ENCODE measurements at regions not wholly inside any gene's neighbourhood (a gene's known extent, or its start where the extent isn't known, plus 50 kb on each side); places are given as distances from the start of the nearest gene placed in this dataset.

- no peaks in the 10 kb centered on the region for H3K79me2 ChIP-seq (ENCODE audit: insufficient read depth, low read length)
- DNase-seq (ENCODE audit: low read depth, low spot score) = no peak
- no peak for ATAC-seq
- no peak overlapping the region for H2AFZ ChIP-seq (ENCODE audit: low read depth, low read length, poor library complexity, severe bottlenecking)
- H3K4me3 ChIP-seq (replicated peaks in 1 of 2; ENCODE audit: low read depth in 1 of 2, low read length in 2 of 2) = no peak overlapping the region
- H3K4me1 ChIP-seq (ENCODE audit: control insufficient read depth in 1 of 2, insufficient read depth in 2 of 2, low read length in 2 of 2) = 0 out of 4 replicates have a peak, but pooled peaks cover 0 to 4% of the 10 kb centered on the region in 2 experiments
- no TSS peak for BruUV-seq (replicated peaks)
- RAD21 ChIA-PET (ENCODE audit: low non-redundant PET in 1 of 2, low total read pairs in 2 of 2, uncharacterized antibody in 2 of 2, unreplicated experiment in 2 of 2) = no interaction called here
- H4K20me1 ChIP-seq (ENCODE audit: insufficient read depth) = no peaks in the 10 kb centered on the region
- H3K27me3 ChIP-seq (ENCODE audit: insufficient read depth, low read length) = no peaks in the 10 kb centered on the region; the same call in 1 of the 2 replicates
- H3K4me2 ChIP-seq (ENCODE audit: low read length) = no peak overlapping the region
- no peaks in the 10 kb centered on the region for H3K36me3 ChIP-seq (ENCODE audit: control insufficient read depth in 1 of 2, insufficient read depth in 2 of 2, low read length in 2 of 2)
- no peaks in the 10 kb centered on the region for H3K9me3 ChIP-seq (ENCODE audit: control insufficient read depth in 1 of 2, insufficient read depth in 1 of 2, low read depth in 1 of 2, low read length in 2 of 2)
- POLR2A ChIA-PET = no interaction called here
- CTCF ChIA-PET = no interaction called here
- intact Hi-C loops (cut with micrococcal nuclease) = no loop called here
- H3K9me2 ChIP-seq (ENCODE audit: insufficient read depth) = no peaks in the 10 kb centered on the region
- no peak overlapping the region for H3K27ac ChIP-seq (ENCODE audit: low read depth, low read length)
- H3K9ac ChIP-seq (ENCODE audit: low read length) = no peak overlapping the region
- TF ChIP-seq ZFX (IDR thresholded peaks at IDR 0.05) (no peak), JUND (IDR thresholded peaks at IDR 0.05) (no peak)
Observed at GRCh38 chrX:39211501-39211900, 410.2 kb downstream of the MID1IP1 start.

GRCh38 chrX:39212456-39212855 is 411.2 kb downstream of the MID1IP1 start:
- Histone ChIP-seq H3K27me3 (ENCODE audit: insufficient read depth, low read length) (no peaks in the 10 kb centered on the region; the same call in 1 of the 2 replicates), H3K9me2 (ENCODE audit: insufficient read depth) (no peaks in the 10 kb centered on the region), H3K4me2 (ENCODE audit: low read length) (no peak overlapping the region), H3K36me3 (ENCODE audit: control insufficient read depth in 1 of 2, insufficient read depth in 2 of 2, low read length in 2 of 2) (no peaks in the 10 kb centered on the region), H3K9me3 (ENCODE audit: control insufficient read depth in 1 of 2, insufficient read depth in 1 of 2, low read depth in 1 of 2, low read length in 2 of 2) (no peaks in the 10 kb centered on the region), H3K79me2 (ENCODE audit: insufficient read depth, low read length) (no peaks in the 10 kb centered on the region), H2AFZ (ENCODE audit: low read depth, low read length, poor library complexity, severe bottlenecking) (no peak overlapping the region), H3K27ac (ENCODE audit: low read depth, low read length) (no peak overlapping the region), H3K4me1 (ENCODE audit: control insufficient read depth in 1 of 2, insufficient read depth in 2 of 2, low read length in 2 of 2) (0 out of 4 replicates have a peak, but pooled peaks cover 0 to 4% of the 10 kb centered on the region in 2 experiments), H3K9ac (ENCODE audit: low read length) (no peak overlapping the region), H3K4me3 (replicated peaks in 1 of 2; ENCODE audit: low read depth in 1 of 2, low read length in 2 of 2) (no peak overlapping the region), H4K20me1 (ENCODE audit: insufficient read depth) (no peaks in the 10 kb centered on the region)
- CTCF ChIA-PET = no interaction called here
- no peak for TF ChIP-seq RAD21 (IDR thresholded peaks at IDR 0.05; ENCODE audit: low read depth)
- TF ChIP-seq JUND (IDR thresholded peaks at IDR 0.05) = no peak
- TF ChIP-seq TCF7L2 (IDR thresholded peaks at IDR 0.05; ENCODE audit: borderline replicate concordance, extremely low read depth, insufficient read depth, insufficient read length) = no peak
- TF ChIP-seq ZNF274 (IDR thresholded peaks at IDR 0.05; ENCODE audit: low read depth, low read length) = no peak
- no peak for TF ChIP-seq SP1 (IDR thresholded peaks at IDR 0.05; ENCODE audit: low read depth)
- POLR2A ChIA-PET = no interaction called here
- BruUV-seq (replicated peaks) = no TSS peak
- RAD21 ChIA-PET (ENCODE audit: low non-redundant PET in 1 of 2, low total read pairs in 2 of 2, uncharacterized antibody in 2 of 2, unreplicated experiment in 2 of 2) = no interaction called here
- intact Hi-C loops (cut with micrococcal nuclease) = no loop called here
- DNase-seq (ENCODE audit: low read depth, low spot score) (no peak), ATAC-seq (no peak)

Measured in HCT116 (cell line).